ENCODE measurements at regions not wholly inside any gene's neighbourhood (a gene's known extent, or its start where the extent isn't known, plus 50 kb on each side); places are given as distances from the start of the nearest gene placed in this dataset.

- no peak overlapping the region for H3K4me2 ChIP-seq (ENCODE audit: low read depth, low read length, poor library complexity, severe bottlenecking)
- H3K27me3 ChIP-seq (ENCODE audit: low read length), result no peaks in the 10 kb centered on the region
- H3K4me1 ChIP-seq (ENCODE audit: low read length), result no peaks in the 10 kb centered on the region
- H3K79me2 ChIP-seq (ENCODE audit: low read length), result no peaks in the 10 kb centered on the region
- H3K4me3 ChIP-seq (ENCODE audit: low read length), result no peak overlapping the region
- no peaks in the 10 kb centered on the region for H3K36me3 ChIP-seq (ENCODE audit: insufficient read depth, low read length)
- no peaks in the 10 kb centered on the region for H4K20me1 ChIP-seq (ENCODE audit: insufficient read depth, low read depth, low read length)
- H2AFZ ChIP-seq (ENCODE audit: low read length), result no peak overlapping the region
- no peaks in the 10 kb centered on the region for H3K9me2 ChIP-seq (replicated peaks; ENCODE audit: insufficient read depth, low read length)
- H3K9ac ChIP-seq (ENCODE audit: low read length), result no peak overlapping the region
- DNase-seq, result no peak
- H3K27ac ChIP-seq (ENCODE audit: low read length), result no peak overlapping the region
- H3K9me3 ChIP-seq (ENCODE audit: low read length), result no peaks in the 10 kb centered on the region
Observed at GRCh38 chr3:144272680-144273079, 301.1 kb downstream of the DIPK2A start.

GRCh38 chr3:144273601-144274000, 302.0 kb downstream of the DIPK2A start:
- Histone ChIP-seq H3K27me3 (ENCODE audit: low read length) (no peaks in the 10 kb centered on the region), H3K4me3 (ENCODE audit: low read length) (no peak overlapping the region), H3K9me2 (replicated peaks; ENCODE audit: insufficient read depth, low read length) (no peaks in the 10 kb centered on the region), H3K9me3 (ENCODE audit: low read length) (no peaks in the 10 kb centered on the region), H3K27ac (ENCODE audit: low read length) (no peak overlapping the region), H4K20me1 (ENCODE audit: insufficient read depth, low read depth, low read length) (no peaks in the 10 kb centered on the region), H3K36me3 (ENCODE audit: insufficient read depth, low read length) (no peaks in the 10 kb centered on the region), H3K4me2 (ENCODE audit: low read depth, low read length, poor library complexity, severe bottlenecking) (no peak overlapping the region), H2AFZ (ENCODE audit: low read length) (no peak overlapping the region), H3K79me2 (ENCODE audit: low read length) (no peaks in the 10 kb centered on the region), H3K9ac (ENCODE audit: low read length) (no peak overlapping the region), H3K4me1 (ENCODE audit: low read length) (no peaks in the 10 kb centered on the region)
- no peak for DNase-seq

- H4K20me1 ChIP-seq (ENCODE audit: insufficient read depth, low read depth, low read length), result no peaks in the 10 kb centered on the region
- H3K79me2 ChIP-seq (ENCODE audit: low read length), result no peaks in the 10 kb centered on the region
Observed at GRCh38 chr3:144275005-144275404, 303.4 kb downstream of the DIPK2A start.

GRCh38 chr3:144282313-144282712, 310.7 kb downstream of the DIPK2A start:
- 0 out of 2 replicates have a peak, but pooled peaks cover 3% of the 10 kb centered on the region for H3K9me2 ChIP-seq (replicated peaks; ENCODE audit: insufficient read depth, low read length)
- H3K79me2 ChIP-seq (ENCODE audit: low read length), result no peaks in the 10 kb centered on the region
- H3K36me3 ChIP-seq (ENCODE audit: insufficient read depth, low read length), result no peaks in the 10 kb centered on the region
- H3K27ac ChIP-seq (ENCODE audit: low read length), result no peak overlapping the region
- no peaks in the 10 kb centered on the region for H3K4me1 ChIP-seq (ENCODE audit: low read length)
- H3K4me2 ChIP-seq (ENCODE audit: low read depth, low read length, poor library complexity, severe bottlenecking), result no peak overlapping the region
- H3K9ac ChIP-seq (ENCODE audit: low read length), result no peak overlapping the region
- H3K4me3 ChIP-seq (ENCODE audit: low read length), result no peak overlapping the region
- no peaks in the 10 kb centered on the region for H3K27me3 ChIP-seq (ENCODE audit: low read length)
- no peak for DNase-seq
- H3K9me3 ChIP-seq (ENCODE audit: low read length), result no peaks in the 10 kb centered on the region
- no peaks in the 10 kb centered on the region for H4K20me1 ChIP-seq (ENCODE audit: insufficient read depth, low read depth, low read length)
- H2AFZ ChIP-seq (ENCODE audit: low read length), result no peak overlapping the region

More at GRCh38 chr3:144275005-144275404, 303.4 kb downstream of the DIPK2A start:
- no peak overlapping the region for H3K27ac ChIP-seq (ENCODE audit: low read length)
- no peaks in the 10 kb centered on the region for H3K9me3 ChIP-seq (ENCODE audit: low read length)
- H3K36me3 ChIP-seq (ENCODE audit: insufficient read depth, low read length), result no peaks in the 10 kb centered on the region
- no peak for DNase-seq
- no peak overlapping the region for H3K4me2 ChIP-seq (ENCODE audit: low read depth, low read length, poor library complexity, severe bottlenecking)
- no peaks in the 10 kb centered on the region for H3K4me1 ChIP-seq (ENCODE audit: low read length)
- no peak overlapping the region for H3K9ac ChIP-seq (ENCODE audit: low read length)
- H3K4me3 ChIP-seq (ENCODE audit: low read length), result no peak overlapping the region
- no peaks in the 10 kb centered on the region for H3K27me3 ChIP-seq (ENCODE audit: low read length)
- no peak overlapping the region for H2AFZ ChIP-seq (ENCODE audit: low read length)
- no peaks in the 10 kb centered on the region for H3K9me2 ChIP-seq (replicated peaks; ENCODE audit: insufficient read depth, low read length)

GRCh38 chr3:144286235-144286910, 314.8 kb downstream of the DIPK2A start:
- Histone ChIP-seq H3K36me3 (ENCODE audit: insufficient read depth, low read length) (no peaks in the 10 kb centered on the region), H3K9ac (ENCODE audit: low read length) (no peak overlapping the region), H3K9me3 (ENCODE audit: low read length) (no peaks in the 10 kb centered on the region), H3K27me3 (ENCODE audit: low read length) (no peaks in the 10 kb centered on the region), H2AFZ (ENCODE audit: low read length) (no peak overlapping the region), H3K4me3 (ENCODE audit: low read length) (no peak overlapping the region), H3K79me2 (ENCODE audit: low read length) (no peaks in the 10 kb centered on the region), H3K9me2 (replicated peaks; ENCODE audit: insufficient read depth, low read length) (no peaks in the 10 kb centered on the region), H3K4me2 (ENCODE audit: low read depth, low read length, poor library complexity, severe bottlenecking) (no peak overlapping the region), H3K27ac (ENCODE audit: low read length) (no peak overlapping the region), H4K20me1 (ENCODE audit: insufficient read depth, low read depth, low read length) (no peaks in the 10 kb centered on the region), H3K4me1 (ENCODE audit: low read length) (no peaks in the 10 kb centered on the region)
- DNase-seq, result no peak

- Histone ChIP-seq H3K27me3 (ENCODE audit: low read length) (no peaks in the 10 kb centered on the region), H3K9me3 (ENCODE audit: low read length) (no peaks in the 10 kb centered on the region), H2AFZ (ENCODE audit: low read length) (no peak overlapping the region), H3K27ac (ENCODE audit: low read length) (no peak overlapping the region), H3K79me2 (ENCODE audit: low read length) (no peaks in the 10 kb centered on the region), H3K4me1 (ENCODE audit: low read length) (no peaks in the 10 kb centered on the region), H3K4me3 (ENCODE audit: low read length) (no peak overlapping the region), H4K20me1 (ENCODE audit: insufficient read depth, low read depth, low read length) (no peaks in the 10 kb centered on the region), H3K9me2 (replicated peaks; ENCODE audit: insufficient read depth, low read length) (no peaks in the 10 kb centered on the region), H3K36me3 (ENCODE audit: insufficient read depth, low read length) (no peaks in the 10 kb centered on the region), H3K9ac (ENCODE audit: low read length) (no peak overlapping the region), H3K4me2 (ENCODE audit: low read depth, low read length, poor library complexity, severe bottlenecking) (no peak overlapping the region)
- no peak for DNase-seq
Observed at GRCh38 chr3:144287001-144287400, 315.4 kb downstream of the DIPK2A start.

- Histone ChIP-seq H3K9me2 (replicated peaks; ENCODE audit: insufficient read depth, low read length) (no peaks in the 10 kb centered on the region), H3K4me1 (ENCODE audit: low read length) (no peaks in the 10 kb centered on the region), H3K4me3 (ENCODE audit: low read length) (no peak overlapping the region), H3K36me3 (ENCODE audit: insufficient read depth, low read length) (no peaks in the 10 kb centered on the region), H3K27me3 (ENCODE audit: low read length) (no peaks in the 10 kb centered on the region), H3K79me2 (ENCODE audit: low read length) (no peaks in the 10 kb centered on the region), H2AFZ (ENCODE audit: low read length) (no peak overlapping the region), H3K9ac (ENCODE audit: low read length) (no peak overlapping the region), H3K4me2 (ENCODE audit: low read depth, low read length, poor library complexity, severe bottlenecking) (no peak overlapping the region), H4K20me1 (ENCODE audit: insufficient read depth, low read depth, low read length) (no peaks in the 10 kb centered on the region), H3K9me3 (ENCODE audit: low read length) (no peaks in the 10 kb centered on the region), H3K27ac (ENCODE audit: low read length) (no peak overlapping the region)
- no peak for DNase-seq
Observed at GRCh38 chr3:144289057-144289456, 317.4 kb downstream of the DIPK2A start.

GRCh38 chr3:144294659-144295538, 323.3 kb downstream of the DIPK2A start:
- Histone ChIP-seq H2AFZ (ENCODE audit: low read length) (no peak overlapping the region), H3K4me3 (ENCODE audit: low read length) (no peak overlapping the region), H3K27me3 (ENCODE audit: low read length) (no peaks in the 10 kb centered on the region), H3K27ac (ENCODE audit: low read length) (no peak overlapping the region), H3K4me1 (ENCODE audit: low read length) (no peaks in the 10 kb centered on the region), H4K20me1 (ENCODE audit: insufficient read depth, low read depth, low read length) (no peaks in the 10 kb centered on the region), H3K36me3 (ENCODE audit: insufficient read depth, low read length) (no peaks in the 10 kb centered on the region), H3K9me2 (replicated peaks; ENCODE audit: insufficient read depth, low read length) (no peaks in the 10 kb centered on the region), H3K9ac (ENCODE audit: low read length) (no peak overlapping the region), H3K4me2 (ENCODE audit: low read depth, low read length, poor library complexity, severe bottlenecking) (no peak overlapping the region), H3K79me2 (ENCODE audit: low read length) (no peaks in the 10 kb centered on the region), H3K9me3 (ENCODE audit: low read length) (no peaks in the 10 kb centered on the region)
- no peak for DNase-seq

Data from Karpas-422 (cell line).